Heart left ventricle (tissue), 16 donors: ENCODE measurements at regions not wholly inside any gene's neighbourhood (a gene's known extent, or its start where the extent isn't known, plus 50 kb on each side); places are given as distances from the start of the nearest gene placed in this dataset.

ENCODE experiments used
- ATAC-seq, 4 donors: fragments of 200-7000 bp; cut with Tn5 transposase; one replicate each; pipeline ENCODE4 v1.9.1; 2020 to 2022; ENCODE audit warnings: moderate library complexity in 4 of 4, mild to moderate bottlenecking in 3 of 4, moderate number of reproducible peaks in 1 of 4
- DNase-seq, 5 donors: peaks; one replicate each; pipeline ENCODE4 v3.0.0-alpha.2; 2020
- H3K27ac ChIP-seq, 12 donors: fragments of 200-600 bp; sonication (generic) in 4 of 12; one replicate each; pipeline versions ENCODE4 v1.5.0 to v1.8.0; 2016 to 2022; ENCODE audit warnings: mild to moderate bottlenecking in 2 of 12
- H3K27me3 ChIP-seq, 9 donors: fragments of 200-600 bp; sonication (generic) in 2 of 9; one replicate each; pipeline versions ENCODE4 v1.5.1 to v1.8.0; 2016 to 2022; ENCODE audit warnings: mild to moderate bottlenecking in 3 of 9
- H3K36me3 ChIP-seq, 9 donors: fragments of 200-600 bp; sonication (generic) in 2 of 9; one replicate each; pipeline versions ENCODE4 v1.5.0 to v1.8.0; 2018 to 2022; ENCODE audit warnings: mild to moderate bottlenecking in 2 of 9
- H3K4me1 ChIP-seq, 12 donors: fragments of 200-600 bp; sonication (generic) in 4 of 12; one replicate each; pipeline versions ENCODE4 v1.5.0 to v1.8.0; 2016 to 2022; ENCODE audit warnings: mild to moderate bottlenecking in 3 of 12
- H3K4me3 ChIP-seq, 12 donors: fragments of 200-600 bp; sonication (generic) in 4 of 12; one replicate each; pipeline versions ENCODE4 v1.5.0 to v1.8.0; 2017 to 2022; ENCODE audit warnings: mild to moderate bottlenecking in 9 of 12, moderate library complexity in 4 of 12
- H3K9me3 ChIP-seq, 12 donors: fragments of 200-600 bp; sonication (generic) in 4 of 12; one replicate each; pipeline versions ENCODE4 v1.5.0 to v1.8.0; 2016 to 2022; ENCODE audit warnings: mild to moderate bottlenecking in 1 of 12
- POLR2A ChIP-seq, 2 donors: fragments of 450-650 bp; IDR thresholded peaks; one replicate each; pipeline ENCODE4 v1.6.1; 2017; ENCODE audit warnings: antibody characterized with exemption in 2 of 2, mild to moderate bottlenecking in 2 of 2, moderate library complexity in 2 of 2
- WGBS, 4 donors: extraction: QIAGEN DNeasy Blood & Tissue Kit in 2 of 4; methylation state at CpG; one replicate each; pipeline versions ENCODE4 v1.1.5 to v1.1.7; 2013 to 2018; 5-methylcytosine and 5-hydroxymethylcytosine counted together
- intact Hi-C, 10 donors: fragments of 100-400 bp; cut with DNase I; formaldehyde crosslinking; loops; one replicate each; pipeline versions ENCODE4 v1.11.1 to v1.14.2; 2022
- TF ChIP-seq, protein P1 (sequence below), 12 donors: fragments of 200-600 bp; sonication (generic) in 4 of 12; IDR thresholded peaks; one replicate each; pipeline versions ENCODE4 v1.5.0 to v1.8.0; 2018 to 2022; ENCODE audit warnings: antibody characterized with exemption in 12 of 12, mild to moderate bottlenecking in 5 of 12
- donor health status: ischemic (EF 13 %, LVEDD 7.1; RV severe dilation, severe dysfunction).
- donor health status: healthy with polysubstance abuse.
- donor health status: DM: no; HTN: yes; CAD: no.
- donor health status: DM: no; HTN: no; CAD: no.
- donor health status: ischemic (EF 25% LVEDD 6.9; RV normal size, moderate dysfunction).
- donor health status: ischemic (EF 25% LVEDD 5.7; RV mildly dilated, moderate dysfunction).
- donor health status: healthy.
- donor health status: DM: yes; HTN: yes; CAD: no.
- donor health status: ischemic (EF 35%, LVEDD 5.7; RV mildly dilated, moderate dysfunction).
- donor health status: nonischemic (EF 11% LVEDD 7.7; RV severe dilation, severe dysfunction).
- donor health status: DM: yes; HTN: yes; CAD: no.
- donor health status: PGD.
- donor health status: ischemic (EF 29% LVEDD 5.4; RV normal size, mild dysfunction).
- donor health status: nonischemic (EF 23%, LVEDD 6.1; RV moderate dilation, normal function).

DNA sequence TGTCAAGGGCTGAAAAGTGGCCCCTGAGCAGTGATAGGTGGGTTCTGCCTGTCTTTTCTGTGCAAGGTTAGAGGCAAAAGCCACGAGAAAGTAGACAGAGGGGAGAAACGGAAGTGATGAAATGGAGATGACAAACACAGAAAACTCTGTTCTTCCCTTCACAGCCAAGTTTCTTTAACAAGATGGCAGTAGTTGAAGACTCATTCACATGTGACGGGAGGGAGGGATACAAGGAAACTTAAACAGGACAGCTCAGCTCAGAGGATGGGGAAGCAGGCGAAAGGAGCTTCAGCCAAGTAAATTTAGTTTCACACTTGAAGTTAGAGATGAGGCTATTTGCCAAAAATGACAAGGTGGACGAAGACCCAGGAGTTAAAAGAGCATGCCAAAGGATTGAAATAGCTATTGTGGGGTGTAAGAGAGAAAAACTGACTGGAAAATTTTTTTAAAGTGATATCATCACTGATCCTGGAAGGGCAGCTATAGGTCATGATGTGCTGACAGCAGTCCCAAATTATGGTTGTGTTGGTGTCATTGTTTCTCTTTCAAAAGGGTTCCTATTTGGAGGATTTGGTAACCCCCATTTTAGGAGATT lies 347.9 kb downstream of the EFNB2 start:
- no peak for DNase-seq
- TF ChIP-seq, protein P1, sequence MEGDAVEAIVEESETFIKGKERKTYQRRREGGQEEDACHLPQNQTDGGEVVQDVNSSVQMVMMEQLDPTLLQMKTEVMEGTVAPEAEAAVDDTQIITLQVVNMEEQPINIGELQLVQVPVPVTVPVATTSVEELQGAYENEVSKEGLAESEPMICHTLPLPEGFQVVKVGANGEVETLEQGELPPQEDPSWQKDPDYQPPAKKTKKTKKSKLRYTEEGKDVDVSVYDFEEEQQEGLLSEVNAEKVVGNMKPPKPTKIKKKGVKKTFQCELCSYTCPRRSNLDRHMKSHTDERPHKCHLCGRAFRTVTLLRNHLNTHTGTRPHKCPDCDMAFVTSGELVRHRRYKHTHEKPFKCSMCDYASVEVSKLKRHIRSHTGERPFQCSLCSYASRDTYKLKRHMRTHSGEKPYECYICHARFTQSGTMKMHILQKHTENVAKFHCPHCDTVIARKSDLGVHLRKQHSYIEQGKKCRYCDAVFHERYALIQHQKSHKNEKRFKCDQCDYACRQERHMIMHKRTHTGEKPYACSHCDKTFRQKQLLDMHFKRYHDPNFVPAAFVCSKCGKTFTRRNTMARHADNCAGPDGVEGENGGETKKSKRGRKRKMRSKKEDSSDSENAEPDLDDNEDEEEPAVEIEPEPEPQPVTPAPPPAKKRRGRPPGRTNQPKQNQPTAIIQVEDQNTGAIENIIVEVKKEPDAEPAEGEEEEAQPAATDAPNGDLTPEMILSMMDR (IDR thresholded peaks at IDR 0.05): no peak
- TF ChIP-seq POLR2A (IDR thresholded peaks at IDR 0.05): no peak
- no peaks in the 10 kb centered on the region for H3K4me1 ChIP-seq
- no peaks in the 10 kb centered on the region for H3K9me3 ChIP-seq
- 67 to 81% (median 73%) methylated on average over 5 of the region's 5 CpGs for WGBS, 4 donors
- H3K27me3 ChIP-seq: no peaks in the 10 kb centered on the region
- no peaks in the 10 kb centered on the region for H3K36me3 ChIP-seq
- intact Hi-C loops: no loop called here
- H3K4me3 ChIP-seq: no peak overlapping the region
- ATAC-seq: no peak
- no peak overlapping the region for H3K27ac ChIP-seq

DNA sequence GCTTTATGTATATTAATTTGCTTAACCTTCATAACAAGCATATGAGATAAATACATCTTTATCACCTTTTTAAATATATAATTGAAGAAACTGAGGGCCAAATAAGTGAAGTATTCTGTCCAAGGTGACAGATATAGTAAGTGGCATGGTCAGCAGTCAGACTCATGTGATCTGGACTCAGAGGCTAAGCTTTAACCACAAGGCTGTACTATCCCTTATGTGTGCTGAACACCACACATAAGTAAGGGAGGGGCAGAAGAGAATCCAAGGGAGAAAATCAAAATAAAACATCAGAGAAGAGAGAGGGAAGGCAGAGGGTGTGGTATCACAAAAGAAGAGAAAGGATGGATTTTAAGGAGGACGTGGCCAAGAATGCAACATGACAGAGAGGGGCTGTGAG lies 348.4 kb downstream of the EFNB2 start:
- intact Hi-C loops: no loop called here
- WGBS, 4 donors: 88 to 95% (median 93%) methylated on average over 1 of the region's 1 CpG
- DNase-seq: no peak
- Histone ChIP-seq H3K4me3 (no peak overlapping the region), H3K27ac (no peak overlapping the region), H3K27me3 (no peaks in the 10 kb centered on the region), H3K4me1 (no peaks in the 10 kb centered on the region), H3K36me3 (no peaks in the 10 kb centered on the region), H3K9me3 (no peaks in the 10 kb centered on the region)
- ATAC-seq: no peak
- TF ChIP-seq POLR2A (IDR thresholded peaks at IDR 0.05): no peak
- TF ChIP-seq, protein P1 (IDR thresholded peaks at IDR 0.05): no peak

DNA sequence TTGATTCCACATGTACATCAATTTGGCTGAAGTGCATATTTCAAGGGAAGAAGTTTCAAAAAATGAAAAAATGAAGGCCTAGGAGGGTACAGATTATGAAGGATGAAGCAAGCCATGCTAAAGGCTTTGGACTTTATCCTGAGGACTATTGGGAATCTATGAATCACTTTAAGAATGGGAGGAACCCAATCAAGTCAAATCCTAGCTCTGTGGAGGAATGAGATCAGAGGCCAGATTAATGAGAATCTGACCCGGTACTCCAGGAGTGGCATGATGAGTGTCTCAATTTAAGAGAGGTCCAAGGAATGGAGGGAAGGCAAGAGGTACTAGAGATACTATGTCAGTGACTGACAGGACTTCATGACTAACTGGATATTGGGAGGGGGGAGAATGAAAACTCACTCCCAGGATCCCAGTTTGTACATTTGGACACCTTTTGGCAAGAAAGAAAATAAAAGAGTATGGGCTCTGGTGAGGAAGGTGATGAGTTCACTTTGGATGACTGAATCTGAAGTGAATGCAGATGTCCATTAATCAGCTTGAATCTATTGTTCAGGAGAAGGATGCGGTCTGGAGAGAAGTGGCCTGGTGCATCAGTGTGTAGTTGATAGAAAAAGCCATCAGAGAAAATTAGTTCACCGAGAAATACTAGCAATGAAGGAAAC lies 349.0 kb downstream of the EFNB2 start:
- no peak for DNase-seq
- TF ChIP-seq, protein P1 (IDR thresholded peaks at IDR 0.05): no peak
- TF ChIP-seq POLR2A (IDR thresholded peaks at IDR 0.05): no peak
- no peaks in the 10 kb centered on the region for H3K4me1 ChIP-seq
- 77 to 95% (median 84%) methylated on average over 3 of the region's 3 CpGs for WGBS, 4 donors
- H3K9me3 ChIP-seq: no peaks in the 10 kb centered on the region
- no peaks in the 10 kb centered on the region for H3K36me3 ChIP-seq
- H3K27me3 ChIP-seq: no peaks in the 10 kb centered on the region
- no peak for ATAC-seq
- no peak overlapping the region for H3K4me3 ChIP-seq
- intact Hi-C loops: no loop called here
- H3K27ac ChIP-seq: no peak overlapping the region

DNA sequence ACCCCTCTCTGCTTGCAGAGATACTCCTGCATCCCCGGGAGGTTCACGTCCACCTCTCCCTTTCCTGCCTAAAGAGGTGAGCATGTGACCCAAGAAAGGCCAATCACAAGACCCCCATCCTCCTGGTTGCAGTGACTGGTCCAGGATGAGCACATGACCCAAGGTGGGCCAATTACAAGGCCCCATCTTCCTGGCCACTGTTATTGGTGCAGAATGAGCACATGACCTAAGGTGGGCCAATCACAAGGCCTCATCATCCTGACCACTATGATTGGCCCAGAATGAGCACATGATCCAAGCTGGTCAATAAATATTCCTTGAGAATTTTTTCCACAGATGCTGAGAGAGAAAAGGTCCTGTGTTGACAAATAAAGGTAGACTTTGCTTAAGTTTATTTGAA lies 350.7 kb downstream of the EFNB2 start:
- Histone ChIP-seq H3K27ac (no peak overlapping the region), H3K4me3 (no peak overlapping the region), H3K27me3 (no peaks in the 10 kb centered on the region), H3K36me3 (no peaks in the 10 kb centered on the region), H3K9me3 (peaks cover 0 to 6% (median 0%) of the 10 kb centered on the region in 12 donors), H3K4me1 (no peaks in the 10 kb centered on the region)
- intact Hi-C loops: no loop called here
- DNase-seq (no peak), ATAC-seq (no peak)
- 88 to 96% (median 92%) methylated on average over 2 of the region's 2 CpGs for WGBS, 4 donors
- TF ChIP-seq, protein P1 (IDR thresholded peaks at IDR 0.05): no peak
- TF ChIP-seq POLR2A (IDR thresholded peaks at IDR 0.05): no peak
